ENCODE measurements at regions not wholly inside any gene's neighbourhood (a gene's known extent, or its start where the extent isn't known, plus 50 kb on each side); places are given as distances from the start of the nearest gene placed in this dataset.

GRCh38 chr4:19522966-19523365, 728.7 kb upstream of the SLIT2 start:
- no peaks in the 10 kb centered on the region for H3K79me2 ChIP-seq (ENCODE audit: control insufficient read depth, insufficient read depth, low read length)
- dilution Hi-C loops (cut with MboI; ENCODE audit: extremely low pct_ligation_motif_present, low sequenced_read_pairs) (no loop called here), intact Hi-C loops (cut with micrococcal nuclease) (no loop called here)
- FAIRE-seq (no peak), DNase-seq (ENCODE audit: low read depth, low spot score) (no peak)
- no peak overlapping the region for H3K4me2 ChIP-seq (ENCODE audit: insufficient read depth, low read length)
- no peaks in the 10 kb centered on the region for H3K36me3 ChIP-seq (ENCODE audit: control insufficient read depth in 2 of 2, extremely low read depth in 1 of 2, insufficient read depth in 2 of 2, low read length in 2 of 2)
- H3K27ac ChIP-seq (ENCODE audit: insufficient read depth, low read depth, low read length), result no peak overlapping the region
- no peaks in the 10 kb centered on the region for H3K4me1 ChIP-seq (ENCODE audit: control insufficient read depth, extremely low read depth, insufficient read depth, low read length)
- H3K9ac ChIP-seq (replicated peaks; ENCODE audit: extremely low read depth, insufficient read depth, low read length), result no peak overlapping the region
- no peak for TF ChIP-seq POLR2AphosphoS5 (IDR thresholded peaks at IDR 0.05; ENCODE audit: insufficient read depth, low read depth, low read length)
- TF ChIP-seq FOS (IDR thresholded peaks at IDR 0.05; ENCODE audit: borderline replicate concordance, insufficient read depth, low read length), result no peak
- TF ChIP-seq GATA2 (IDR thresholded peaks at IDR 0.05; ENCODE audit: insufficient read depth, insufficient read length, low read depth, low read length), result no peak
- TF ChIP-seq JUN (IDR thresholded peaks at IDR 0.05; ENCODE audit: borderline replicate concordance, insufficient read depth, insufficient read length, low read depth), result no peak
- no peak for TF ChIP-seq POLR2A (IDR thresholded peaks at IDR 0.05; ENCODE audit: low read depth, low read length)
- TF ChIP-seq EZH2 (IDR thresholded peaks at IDR 0.05; ENCODE audit: borderline replicate concordance, low read depth, low read length, severe bottlenecking), result no peak
- TF ChIP-seq CTCF (IDR thresholded peaks at IDR 0.05; ENCODE audit: extremely low read depth in 1 of 2, insufficient read depth in 1 of 2, low read depth in 1 of 2, low read length in 2 of 2), result no peak
- TF ChIP-seq MYC (IDR thresholded peaks at IDR 0.05; ENCODE audit: low read depth, low read length), result no peak
- TF ChIP-seq, protein P1, sequence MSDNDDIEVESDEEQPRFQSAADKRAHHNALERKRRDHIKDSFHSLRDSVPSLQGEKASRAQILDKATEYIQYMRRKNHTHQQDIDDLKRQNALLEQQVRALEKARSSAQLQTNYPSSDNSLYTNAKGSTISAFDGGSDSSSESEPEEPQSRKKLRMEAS (IDR thresholded peaks at IDR 0.05; ENCODE audit: insufficient read depth, insufficient read length), result no peak
- no peaks in the 10 kb centered on the region for H3K9me3 ChIP-seq (replicated peaks; ENCODE audit: control insufficient read depth, insufficient read depth, low read length)
- BruUV-seq (replicated peaks), result no TSS peak
- no peaks in the 10 kb centered on the region for H3K9me1 ChIP-seq (replicated peaks; ENCODE audit: control insufficient read depth, extremely low read depth, insufficient read depth, low read length)
- POLR2A ChIA-PET, result no interaction called here
- H4K20me1 ChIP-seq (replicated peaks; ENCODE audit: control insufficient read depth, extremely low read depth, insufficient read depth, low read length), result no peaks in the 10 kb centered on the region
- CTCF ChIA-PET, result no interaction called here
- no peak overlapping the region for H2AFZ ChIP-seq (ENCODE audit: low read depth, low read length)
- no peaks in the 10 kb centered on the region for H3K27me3 ChIP-seq (ENCODE audit: control insufficient read depth in 2 of 2, insufficient read depth in 2 of 2, low read length in 2 of 2)
- H3K4me3 ChIP-seq (replicated peaks in 1 of 3; ENCODE audit: insufficient read depth in 1 of 3, low read depth in 1 of 3, low read length in 3 of 3), result no peak overlapping the region

Measured in endothelial cell of umbilical vein (primary cell).